ENCODE measurements at regions not wholly inside any gene's neighbourhood (a gene's known extent, or its start where the extent isn't known, plus 50 kb on each side); places are given as distances from the start of the nearest gene placed in this dataset.
"Not testable (repeated sequence)": the region's sequence is repeated elsewhere in the genome, so short reads cannot be mapped to it uniquely, and the experiment has no call there.

DNA sequence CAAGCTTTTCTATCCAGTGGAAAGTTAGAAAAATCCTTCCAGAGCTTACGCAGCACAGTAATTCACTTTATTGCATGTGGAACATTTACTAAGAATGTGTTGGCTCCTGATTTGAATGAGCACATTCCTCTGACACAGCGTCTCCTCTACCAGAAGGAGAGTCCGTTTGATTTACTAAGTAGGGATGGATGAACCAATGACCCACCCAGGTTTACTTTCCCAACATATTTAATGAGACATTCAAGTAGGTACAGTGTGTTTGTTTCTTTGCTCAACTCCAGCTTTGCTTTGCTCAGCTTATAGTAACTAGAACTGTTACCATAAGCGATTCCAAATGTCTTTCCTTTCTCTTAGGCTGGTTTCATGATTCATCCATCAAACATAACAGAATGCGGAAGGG is 161.7 kb downstream of the SMARCA1 start:
- DNase-seq (ENCODE audit: extremely low spot score, unreplicated experiment) = no peak
- TF ChIP-seq, protein P1, sequence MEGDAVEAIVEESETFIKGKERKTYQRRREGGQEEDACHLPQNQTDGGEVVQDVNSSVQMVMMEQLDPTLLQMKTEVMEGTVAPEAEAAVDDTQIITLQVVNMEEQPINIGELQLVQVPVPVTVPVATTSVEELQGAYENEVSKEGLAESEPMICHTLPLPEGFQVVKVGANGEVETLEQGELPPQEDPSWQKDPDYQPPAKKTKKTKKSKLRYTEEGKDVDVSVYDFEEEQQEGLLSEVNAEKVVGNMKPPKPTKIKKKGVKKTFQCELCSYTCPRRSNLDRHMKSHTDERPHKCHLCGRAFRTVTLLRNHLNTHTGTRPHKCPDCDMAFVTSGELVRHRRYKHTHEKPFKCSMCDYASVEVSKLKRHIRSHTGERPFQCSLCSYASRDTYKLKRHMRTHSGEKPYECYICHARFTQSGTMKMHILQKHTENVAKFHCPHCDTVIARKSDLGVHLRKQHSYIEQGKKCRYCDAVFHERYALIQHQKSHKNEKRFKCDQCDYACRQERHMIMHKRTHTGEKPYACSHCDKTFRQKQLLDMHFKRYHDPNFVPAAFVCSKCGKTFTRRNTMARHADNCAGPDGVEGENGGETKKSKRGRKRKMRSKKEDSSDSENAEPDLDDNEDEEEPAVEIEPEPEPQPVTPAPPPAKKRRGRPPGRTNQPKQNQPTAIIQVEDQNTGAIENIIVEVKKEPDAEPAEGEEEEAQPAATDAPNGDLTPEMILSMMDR (conservative IDR thresholded peaks at IDR 0.05) = no peak
- H3K4me3 Mint-ChIP-seq = no peak overlapping the region
- no peaks in the 10 kb centered on the region for H3K27me3 Mint-ChIP-seq
- peaks cover 3% of the 10 kb centered on the region for H3K36me3 Mint-ChIP-seq
- H3K27ac Mint-ChIP-seq = no peak overlapping the region
- peaks cover 11% of the 10 kb centered on the region for H3K9me3 Mint-ChIP-seq
- no peaks in the 10 kb centered on the region for H3K4me1 Mint-ChIP-seq (ENCODE audit: unreplicated experiment)

DNA sequence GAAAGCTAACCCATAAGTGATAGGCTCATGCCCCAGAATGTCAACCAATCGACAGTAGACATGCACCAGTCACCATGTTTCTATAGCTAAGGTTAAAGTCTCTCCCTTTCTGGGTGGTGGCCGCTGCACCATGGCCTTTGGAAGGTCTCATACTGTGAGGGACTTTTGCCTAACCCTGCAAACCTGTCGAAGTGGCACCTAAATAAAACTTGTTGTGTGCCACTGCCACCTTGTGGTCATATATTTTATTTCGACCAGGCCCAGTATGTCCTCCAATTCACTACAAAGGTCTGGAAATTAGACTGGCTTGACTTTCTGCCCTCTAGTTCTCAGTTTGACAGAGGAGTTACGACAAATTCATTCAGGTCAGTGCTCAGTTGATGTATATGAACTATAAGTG is 163.1 kb downstream of the SMARCA1 start:
- no peak for DNase-seq (ENCODE audit: extremely low spot score, unreplicated experiment)
- Mint-ChIP-seq H3K4me1 (ENCODE audit: unreplicated experiment) (no peaks in the 10 kb centered on the region), H3K27ac (no peak overlapping the region), H3K27me3 (no peaks in the 10 kb centered on the region), H3K9me3 (peaks cover 11% of the 10 kb centered on the region), H3K4me3 (no peak overlapping the region), H3K36me3 (peaks cover 3% of the 10 kb centered on the region)
- TF ChIP-seq, protein P1 (conservative IDR thresholded peaks at IDR 0.05) = peak; percentile 76

DNA sequence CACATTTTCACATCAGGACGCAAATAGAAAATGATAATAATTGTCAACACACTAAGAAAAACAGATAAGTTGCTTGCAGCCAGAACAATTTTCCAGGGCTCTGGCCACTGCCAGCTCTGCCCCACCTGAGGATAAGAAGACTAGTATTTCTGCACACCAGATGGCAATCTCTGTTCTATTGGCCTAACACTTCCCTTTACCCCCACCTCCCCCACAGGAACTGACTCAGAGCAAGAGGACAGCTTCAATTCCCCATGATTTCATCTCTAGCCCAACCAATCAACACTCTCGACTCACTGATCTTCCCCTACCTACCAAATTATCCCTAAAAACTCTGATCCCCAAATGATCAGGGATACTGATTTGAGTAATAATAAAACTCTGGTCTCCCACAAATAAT is 164.0 kb downstream of the SMARCA1 start:
- Mint-ChIP-seq H3K4me1 (ENCODE audit: unreplicated experiment) (no peaks in the 10 kb centered on the region), H3K36me3 (peaks cover 3% of the 10 kb centered on the region), H3K27me3 (no peaks in the 10 kb centered on the region), H3K9me3 (peaks cover 11% of the 10 kb centered on the region), H3K4me3 (no peak overlapping the region), H3K27ac (no peak overlapping the region)
- TF ChIP-seq, protein P1 (conservative IDR thresholded peaks at IDR 0.05) = no peak
- DNase-seq (ENCODE audit: extremely low spot score, unreplicated experiment) = no peak

DNA sequence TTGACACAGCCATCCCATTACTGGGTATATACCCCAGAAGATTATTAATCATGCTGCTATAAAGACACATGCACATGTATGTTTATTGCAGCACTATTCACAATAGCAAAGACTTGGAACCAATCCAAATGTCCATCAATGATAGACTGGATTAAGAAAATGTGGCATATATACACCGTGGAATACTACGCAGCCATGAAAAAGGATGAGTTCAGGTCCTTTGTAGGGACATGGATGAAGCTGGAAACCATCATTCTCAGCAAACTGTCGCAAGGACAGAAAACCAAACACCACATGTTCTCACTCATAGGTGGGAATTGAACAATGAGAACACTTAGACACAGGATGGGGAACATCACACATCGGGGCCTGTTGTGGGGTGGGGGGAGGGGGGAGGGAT is 165.9 kb downstream of the SMARCA1 start:
- H3K36me3 Mint-ChIP-seq; DNase-seq (ENCODE audit: extremely low spot score, unreplicated experiment); H3K4me3 Mint-ChIP-seq; H3K27me3 Mint-ChIP-seq; H3K27ac Mint-ChIP-seq; H3K4me1 Mint-ChIP-seq (ENCODE audit: unreplicated experiment): not testable (repeated sequence)
- H3K9me3 Mint-ChIP-seq = peaks cover 11% of the 10 kb centered on the region

DNA sequence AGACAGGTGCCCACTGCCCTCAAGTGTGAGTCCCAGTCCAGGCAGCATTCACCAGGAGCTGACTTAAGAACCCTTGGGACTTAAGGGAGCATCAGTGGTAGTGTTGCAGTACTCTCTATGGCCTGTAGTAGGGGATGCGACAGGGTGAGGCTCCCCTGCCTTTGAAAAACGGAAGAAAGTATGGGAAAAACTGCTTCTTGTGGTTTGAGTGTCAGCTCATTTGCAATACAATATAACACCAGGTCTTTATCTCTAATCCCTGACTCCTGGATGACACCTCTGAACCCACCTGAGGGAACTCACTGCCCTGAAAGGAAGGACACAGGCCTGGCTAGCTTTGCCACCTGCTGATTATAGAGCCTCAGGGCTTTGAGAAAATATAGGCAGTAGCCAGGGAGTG is 176.0 kb downstream of the SMARCA1 start:
- DNase-seq (ENCODE audit: extremely low spot score, unreplicated experiment) = no peak
- Mint-ChIP-seq H3K27ac (no peak overlapping the region), H3K4me1 (ENCODE audit: unreplicated experiment) (no peaks in the 10 kb centered on the region), H3K36me3 (peaks cover 3% of the 10 kb centered on the region), H3K4me3 (no peak overlapping the region), H3K9me3 (peaks cover 9% of the 10 kb centered on the region), H3K27me3 (no peaks in the 10 kb centered on the region)
- TF ChIP-seq, protein P1 (conservative IDR thresholded peaks at IDR 0.05) = peak; percentile 53

DNA sequence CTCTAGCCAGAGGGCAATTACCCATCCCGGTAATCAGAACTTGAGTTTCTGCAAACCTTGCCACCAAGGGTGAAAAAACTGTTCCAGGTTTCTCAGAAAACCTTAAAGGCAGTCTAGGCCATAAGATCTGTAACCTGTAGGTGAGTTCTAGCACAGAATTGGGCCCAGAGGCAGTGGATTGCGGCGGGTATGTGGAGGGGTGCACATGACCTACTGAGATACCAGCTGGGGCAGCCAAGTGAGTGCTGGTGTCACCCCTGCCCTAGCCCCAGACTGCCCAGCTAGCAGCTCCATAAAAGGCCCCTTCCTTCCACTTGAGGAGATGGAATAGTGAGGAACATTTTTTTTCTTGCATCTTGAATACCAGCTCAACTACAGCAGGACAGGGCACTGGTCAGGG is 176.7 kb downstream of the SMARCA1 start:
- H3K4me1 Mint-ChIP-seq (ENCODE audit: unreplicated experiment) = no peaks in the 10 kb centered on the region
- peaks cover 7% of the 10 kb centered on the region for H3K9me3 Mint-ChIP-seq
- no peak for DNase-seq (ENCODE audit: extremely low spot score, unreplicated experiment)
- TF ChIP-seq, protein P1 (conservative IDR thresholded peaks at IDR 0.05) = no peak
- H3K4me3 Mint-ChIP-seq = no peak overlapping the region
- no peak overlapping the region for H3K27ac Mint-ChIP-seq
- peaks cover 3% of the 10 kb centered on the region for H3K36me3 Mint-ChIP-seq
- H3K27me3 Mint-ChIP-seq = no peaks in the 10 kb centered on the region

DNA sequence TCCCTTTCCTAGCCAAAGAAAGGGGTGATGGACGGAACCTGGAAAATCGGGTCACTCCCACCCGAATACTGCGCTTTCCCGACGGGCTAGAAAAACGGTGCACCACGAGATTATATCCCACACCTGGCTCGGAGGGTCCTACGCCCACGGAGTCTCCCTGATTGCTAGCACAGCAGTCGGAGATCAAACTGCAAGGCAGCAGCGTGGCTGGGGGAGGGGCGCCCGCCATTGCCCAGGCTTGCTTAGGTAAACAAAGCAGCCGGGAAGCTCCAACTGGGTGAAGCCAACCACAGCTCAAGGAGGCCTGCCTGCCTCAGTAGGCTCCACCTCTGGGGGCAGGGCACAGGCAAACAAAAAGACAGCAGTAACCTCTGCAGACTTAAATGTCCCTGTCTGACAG is 186.0 kb downstream of the SMARCA1 start:
- not testable (repeated sequence) for H3K4me1 Mint-ChIP-seq (ENCODE audit: unreplicated experiment); H3K27me3 Mint-ChIP-seq; DNase-seq (ENCODE audit: extremely low spot score, unreplicated experiment); H3K36me3 Mint-ChIP-seq
- Mint-ChIP-seq H3K9me3 (peaks cover 12% of the 10 kb centered on the region), H3K27ac (peak overlapping the region; percentile 86), H3K4me3 (peak overlapping the region; percentile 91)

Measured in type B pancreatic cell (in vitro differentiated cells).